UCSD-AML1 (cell line): ENCODE measurements at regions not wholly inside any gene's neighbourhood (a gene's known extent, or its start where the extent isn't known, plus 50 kb on each side); places are given as distances from the start of the nearest gene placed in this dataset.

Experiments
- DNase-seq: peaks from one replicate; lab custom pipeline; 2025; ENCODE audit not compliant: unreplicated experiment; lab: John Stamatoyannopoulos, UW

- no peak for DNase-seq
These were observed 65.5 kb downstream of the ANKRD60 start for GRCh38 chr20:58162986-58163385.

- DNase-seq = no peak
These were observed 67.3 kb downstream of the ANKRD60 start for GRCh38 chr20:58161192-58161591.

GRCh38 chr20:58160451-58161061 lies 67.9 kb downstream of the ANKRD60 start:
- DNase-seq = no peak

- DNase-seq = no peak
These were observed 73.1 kb downstream of the ANKRD60 start for GRCh38 chr20:58155148-58155925.

GRCh38 chr20:58154113-58154512 lies 74.3 kb downstream of the ANKRD60 start:
- no peak for DNase-seq

GRCh38 chr20:58153121-58153520 lies 75.3 kb downstream of the ANKRD60 start:
- no peak for DNase-seq

GRCh38 chr20:58150772-58151171 lies 77.7 kb downstream of the ANKRD60 start:
- DNase-seq = no peak

- DNase-seq = no peak
These were observed 78.9 kb downstream of the ANKRD60 start for GRCh38 chr20:58149437-58150091.

GRCh38 chr20:58148891-58149290 lies 79.6 kb downstream of the ANKRD60 start:
- DNase-seq = no peak

- no peak for DNase-seq
These were observed 80.7 kb downstream of the ANKRD60 start for GRCh38 chr20:58147628-58148370.

GRCh38 chr20:58146746-58147140 lies 81.7 kb downstream of the ANKRD60 start:
- no peak for DNase-seq

GRCh38 chr20:58146081-58146745 lies 82.2 kb downstream of the ANKRD60 start:
- no peak for DNase-seq

- no peak for DNase-seq
These were observed 82.9 kb downstream of the ANKRD60 start for GRCh38 chr20:58145506-58146080.

GRCh38 chr20:58144096-58144495 lies 84.4 kb downstream of the ANKRD60 start:
- no peak for DNase-seq

- no peak for DNase-seq
These were observed 84.9 kb downstream of the ANKRD60 start for GRCh38 chr20:58143531-58143930.

GRCh38 chr20:58142843-58143185 lies 85.6 kb downstream of the ANKRD60 start:
- no peak for DNase-seq

- DNase-seq = no peak
These were observed 86.2 kb downstream of the ANKRD60 start for GRCh38 chr20:58141971-58142842.

- no peak for DNase-seq
These were observed 87.0 kb downstream of the ANKRD60 start for GRCh38 chr20:58141496-58141895.

- no peak for DNase-seq
These were observed 87.5 kb downstream of the ANKRD60 start for GRCh38 chr20:58140787-58141425.
